GM18907 (cell line): ENCODE measurements at regions not wholly inside any gene's neighbourhood (a gene's known extent, or its start where the extent isn't known, plus 50 kb on each side); places are given as distances from the start of the nearest gene placed in this dataset.
"Not testable (repeated sequence)": the region's sequence is repeated elsewhere in the genome, so short reads cannot be mapped to it uniquely, and the experiment has no call there.

Experiments
- ATAC-seq: cut with Tn5 transposase; IDR thresholded peaks from one replicate; pipeline ENCODE4 v1.9.1; 2021; ENCODE audit warnings: mild to moderate bottlenecking, moderate library complexity; ENCODE audit not compliant: unreplicated experiment

DNA sequence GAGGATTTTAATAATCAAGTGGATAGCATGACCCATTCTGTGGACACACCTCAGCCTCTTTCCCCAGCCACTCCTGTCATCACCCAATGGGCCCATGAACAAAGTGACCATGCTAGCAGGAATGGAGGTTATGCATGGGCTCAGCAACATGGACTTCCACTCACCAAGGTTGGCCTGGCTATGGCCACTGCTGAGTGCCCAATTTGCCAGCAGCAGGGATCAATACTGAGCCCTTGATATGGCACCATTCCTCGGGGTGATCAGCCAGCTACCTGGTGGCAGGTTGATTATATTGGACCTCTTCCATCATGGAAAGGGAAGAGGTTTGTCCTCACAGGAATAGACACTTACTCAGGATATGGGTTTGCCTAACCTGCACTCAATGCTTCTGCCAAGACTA, 173.9 kb upstream of the C1orf87 start:
- not testable (repeated sequence) for ATAC-seq

DNA sequence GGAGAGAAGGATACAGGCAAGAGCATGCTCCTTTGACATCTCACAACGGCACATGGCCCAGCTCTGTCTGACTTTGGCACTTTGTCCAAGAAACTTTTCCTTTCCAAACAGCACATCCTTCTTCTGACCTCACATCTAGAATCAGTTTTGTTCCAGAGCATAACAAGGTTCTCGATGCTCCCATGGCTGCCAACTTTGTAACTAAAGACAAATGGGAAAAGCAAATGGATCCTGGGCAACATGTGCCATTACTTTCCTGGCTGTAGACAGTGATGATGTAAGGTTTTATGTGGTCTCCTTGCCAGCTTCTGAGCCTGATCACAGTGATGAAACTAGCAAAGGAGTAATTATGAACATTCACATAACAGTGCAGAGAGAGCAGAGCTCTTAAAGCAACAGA, 171.8 kb upstream of the C1orf87 start:
- ATAC-seq = no peak

DNA sequence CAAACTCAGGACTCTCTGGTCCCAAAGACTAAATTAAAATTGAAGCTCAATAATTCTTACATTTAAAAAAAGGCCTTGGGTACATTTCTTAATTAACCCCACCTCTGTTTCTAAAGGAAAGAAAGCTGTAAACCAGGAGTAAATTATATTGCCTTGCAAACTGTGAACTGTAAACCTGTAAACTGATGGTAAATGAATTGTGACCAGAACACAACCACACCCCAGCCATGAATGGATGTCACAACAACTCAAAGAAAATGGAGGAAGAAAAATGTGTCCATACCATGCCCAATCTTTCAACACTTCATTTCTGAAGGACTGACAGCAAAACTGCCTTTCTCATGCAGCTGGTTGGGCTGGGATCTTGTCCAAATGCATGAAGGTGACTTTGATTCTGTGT, 171.3 kb upstream of the C1orf87 start:
- no peak for ATAC-seq

DNA sequence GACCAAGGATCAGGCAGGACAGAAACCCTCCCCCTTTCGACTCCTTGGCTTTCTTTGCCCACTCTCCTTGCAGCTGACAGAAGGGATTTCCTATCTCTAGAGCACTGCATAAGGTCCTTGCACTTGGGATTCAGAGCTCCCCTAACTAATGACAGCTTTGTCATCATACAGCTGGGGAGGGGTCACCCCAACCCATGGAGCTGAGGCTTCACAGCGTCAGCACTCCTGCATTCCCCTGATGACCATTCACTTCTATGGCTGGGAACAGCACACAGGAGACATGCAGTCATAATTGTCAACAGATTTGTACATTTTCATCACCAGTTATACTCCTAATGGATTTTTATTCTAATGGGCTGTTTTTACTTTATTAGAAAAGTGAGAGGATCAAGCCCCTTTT, 161.7 kb upstream of the C1orf87 start:
- no peak for ATAC-seq

DNA sequence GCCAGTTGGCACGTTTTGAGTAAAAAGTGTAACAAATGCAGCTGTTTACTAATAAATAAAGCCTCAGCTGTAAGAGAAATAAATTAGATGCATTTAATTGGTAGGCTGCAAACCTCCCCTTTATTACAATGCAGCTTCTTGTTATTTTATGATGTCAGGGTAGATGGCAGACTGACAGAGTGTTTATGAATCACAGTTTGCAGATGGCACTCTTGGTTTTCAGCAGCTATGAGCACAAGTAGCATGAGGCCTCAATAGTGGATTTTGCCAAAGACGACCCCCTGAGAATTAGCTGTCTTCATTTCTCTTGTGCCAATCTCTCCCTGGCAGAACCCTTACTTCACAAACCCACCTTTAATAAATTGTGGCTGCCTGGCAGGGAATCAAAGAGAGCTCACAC, 161.2 kb upstream of the C1orf87 start:
- ATAC-seq = no peak

DNA sequence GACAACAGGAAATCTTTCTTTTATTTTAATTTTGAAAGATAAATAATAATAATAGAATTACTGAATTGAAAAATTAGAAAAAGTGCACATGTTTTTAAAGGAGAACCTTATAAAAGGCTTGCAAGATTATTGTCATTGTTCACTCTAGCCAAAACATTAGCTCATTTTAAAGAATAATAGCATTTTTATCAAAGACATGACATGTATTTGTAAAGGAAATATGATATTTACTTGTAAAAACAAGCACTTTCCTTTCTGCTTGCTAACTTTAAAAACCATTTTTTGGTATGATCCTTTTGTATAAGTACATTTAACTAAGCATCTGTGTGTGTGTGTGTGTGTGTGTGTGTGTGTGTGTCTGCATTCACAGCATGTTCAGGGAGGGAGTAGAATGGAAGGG, 156.3 kb upstream of the C1orf87 start:
- no peak for ATAC-seq

DNA sequence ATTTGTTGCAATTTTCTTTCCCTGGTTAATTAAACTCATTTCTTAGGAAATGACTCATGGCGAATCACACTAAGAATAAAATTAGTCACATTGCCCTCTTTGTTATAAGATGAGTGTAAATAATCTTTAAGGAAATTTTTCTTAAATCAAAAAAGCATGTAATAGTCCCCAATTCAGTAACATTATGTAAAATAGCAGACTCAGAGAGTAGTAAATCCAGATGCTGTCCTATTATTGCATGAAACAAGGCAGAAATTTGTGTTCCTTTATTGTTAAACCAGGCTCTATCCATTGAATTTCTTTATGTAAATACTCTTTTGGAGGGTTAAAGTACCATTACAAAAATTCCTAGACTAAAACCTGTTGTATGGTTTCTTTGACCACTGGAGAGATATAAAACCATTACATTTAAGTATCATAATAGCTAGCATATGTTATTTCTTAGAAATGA, 154.5 kb upstream of the C1orf87 start:
- no peak for ATAC-seq

DNA sequence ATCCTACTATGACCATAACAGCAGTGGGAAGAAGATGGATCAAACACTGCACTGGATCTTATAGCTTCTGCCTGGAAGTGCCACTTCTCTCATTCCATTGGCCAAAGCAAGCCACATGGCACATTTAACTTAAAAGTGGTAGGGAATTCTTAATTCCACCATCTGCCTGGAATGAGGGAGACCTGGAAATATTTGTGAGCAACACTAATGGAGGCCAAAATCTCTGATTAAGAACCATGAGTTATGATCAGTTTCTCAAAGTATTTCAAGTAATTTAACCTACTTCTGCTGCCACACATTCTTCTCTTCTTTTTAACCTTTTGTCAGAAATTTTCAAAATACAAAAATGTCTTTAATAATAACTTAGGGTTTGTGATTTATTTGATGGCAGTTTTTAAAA, 154.0 kb upstream of the C1orf87 start:
- no peak for ATAC-seq

DNA sequence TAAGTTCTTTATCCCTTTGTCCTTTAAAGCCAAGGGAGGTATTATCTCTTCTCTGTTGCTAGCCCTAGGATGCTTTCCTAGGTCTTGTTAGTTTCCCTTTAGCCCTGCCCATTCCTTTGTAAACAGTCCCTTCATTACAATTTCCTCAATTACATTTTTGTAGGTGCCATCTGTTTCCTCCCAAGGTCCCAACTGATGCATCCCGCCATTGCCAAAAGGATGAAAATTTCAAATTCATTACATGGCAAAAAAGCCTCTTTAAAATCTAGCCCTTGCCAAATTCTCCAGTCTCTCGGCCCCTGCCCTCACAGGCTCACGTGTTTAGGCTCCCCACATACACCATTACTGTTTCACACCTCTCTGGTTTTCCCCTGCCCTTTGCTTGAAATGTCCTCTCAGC, 151.9 kb upstream of the C1orf87 start:
- ATAC-seq = no peak

DNA sequence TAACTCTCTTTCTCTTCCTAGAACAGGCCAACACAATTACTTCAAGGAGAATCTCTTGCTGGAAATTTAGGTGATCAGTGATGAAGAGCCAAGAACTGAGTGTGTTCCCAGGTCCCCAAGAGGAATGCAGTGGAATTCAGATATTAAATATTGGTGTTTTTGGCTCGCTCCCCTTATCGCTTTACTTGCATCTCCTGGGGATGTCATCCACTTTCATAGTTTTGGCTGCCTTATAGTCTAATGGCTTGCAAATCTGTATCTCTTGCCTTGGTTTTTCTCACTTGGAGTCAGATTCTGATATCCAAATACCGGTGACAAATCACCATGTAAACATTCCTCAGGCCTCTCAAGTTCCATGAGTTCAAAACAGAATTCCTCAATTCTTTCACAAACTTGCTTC, 151.0 kb upstream of the C1orf87 start:
- no peak for ATAC-seq

DNA sequence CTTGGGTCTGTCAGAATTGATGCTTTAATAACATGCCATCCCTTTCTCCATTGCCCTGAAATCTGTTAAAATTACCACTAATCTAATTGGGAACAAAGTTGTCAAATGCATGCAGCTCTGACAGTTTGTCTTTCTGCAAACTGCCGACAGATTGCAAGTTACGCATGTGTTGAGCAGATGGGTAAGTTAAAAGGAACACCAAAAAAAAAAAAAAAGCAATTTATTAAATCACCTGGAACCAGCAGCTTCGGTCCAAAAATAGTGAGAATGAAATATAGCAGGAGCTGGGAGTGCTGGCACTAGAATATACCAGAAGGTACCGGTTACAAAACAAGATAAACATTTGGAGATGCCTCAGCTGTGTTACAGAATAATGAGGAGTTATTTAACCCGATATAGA, 149.6 kb upstream of the C1orf87 start:
- no peak for ATAC-seq

DNA sequence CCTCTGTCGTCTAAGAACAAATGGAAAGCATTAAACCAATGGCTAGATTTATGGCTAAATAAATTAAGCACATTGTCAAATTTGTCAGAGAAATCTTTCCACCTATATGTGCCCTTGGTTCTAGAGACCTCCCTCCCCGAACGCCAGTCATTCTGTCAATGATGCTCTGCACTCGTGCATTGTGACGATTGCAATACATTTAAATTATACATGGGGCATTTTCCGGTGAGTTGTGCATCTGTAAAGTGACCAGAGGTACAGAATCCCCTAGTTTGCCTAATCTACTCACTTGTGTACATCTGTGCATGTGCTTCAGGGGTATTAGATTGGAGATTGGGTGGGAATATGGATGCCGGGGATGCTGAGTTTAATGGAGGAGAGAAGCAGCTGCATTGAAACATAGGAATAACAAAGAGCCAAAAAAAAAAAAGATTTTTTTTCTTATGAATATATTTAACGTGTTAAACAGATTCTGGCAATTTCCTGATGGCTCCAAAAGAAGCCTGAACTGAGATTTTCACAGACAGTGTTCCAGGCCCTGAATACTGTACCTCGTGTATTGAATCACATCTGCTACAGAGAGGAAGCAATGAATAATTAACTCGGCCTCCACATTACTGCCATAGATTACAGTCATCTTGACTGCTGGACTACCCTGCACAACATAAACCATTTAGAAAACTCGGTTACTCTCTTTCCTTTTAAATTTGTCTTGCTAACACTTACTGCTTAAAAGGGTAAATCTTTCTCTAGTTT, 149.0 kb upstream of the C1orf87 start:
- no peak for ATAC-seq

DNA sequence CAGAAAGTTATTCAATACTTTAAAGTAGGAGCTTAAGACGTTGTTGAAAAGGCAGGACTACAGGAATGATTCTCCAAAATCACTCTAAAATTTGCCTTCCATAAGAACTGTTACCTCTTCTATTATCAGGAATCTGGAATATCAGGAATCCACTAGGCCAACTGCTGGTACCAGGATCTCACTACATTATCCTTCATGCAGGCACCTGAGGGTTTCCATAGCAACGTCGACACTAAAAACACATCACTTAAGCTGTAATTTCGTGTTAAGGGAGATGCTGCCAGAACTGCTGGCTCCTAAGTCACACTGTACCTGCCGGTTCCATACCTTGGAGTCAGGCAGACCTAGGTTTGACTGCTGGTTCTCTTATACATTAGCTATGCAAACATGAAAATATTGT, 139.7 kb upstream of the C1orf87 start:
- ATAC-seq = no peak

DNA sequence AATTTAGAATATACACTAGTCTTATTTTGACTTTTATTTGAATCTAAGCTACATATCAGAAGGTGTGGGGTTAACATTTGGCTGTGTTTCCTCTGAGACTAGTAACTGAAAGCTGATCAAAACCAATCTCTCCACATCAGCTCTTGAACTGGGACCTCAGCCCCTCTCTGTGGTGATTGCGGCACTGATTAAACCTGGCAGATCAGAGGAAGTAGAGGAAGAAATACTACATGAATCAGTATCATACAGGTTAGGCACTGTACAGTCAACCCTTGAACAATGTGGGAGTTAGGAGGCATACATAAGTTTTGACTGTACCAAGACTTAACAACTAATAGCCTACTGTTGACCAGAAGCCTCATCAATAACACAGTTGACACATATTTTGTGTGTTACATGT, 122.5 kb upstream of the C1orf87 start:
- no peak for ATAC-seq

DNA sequence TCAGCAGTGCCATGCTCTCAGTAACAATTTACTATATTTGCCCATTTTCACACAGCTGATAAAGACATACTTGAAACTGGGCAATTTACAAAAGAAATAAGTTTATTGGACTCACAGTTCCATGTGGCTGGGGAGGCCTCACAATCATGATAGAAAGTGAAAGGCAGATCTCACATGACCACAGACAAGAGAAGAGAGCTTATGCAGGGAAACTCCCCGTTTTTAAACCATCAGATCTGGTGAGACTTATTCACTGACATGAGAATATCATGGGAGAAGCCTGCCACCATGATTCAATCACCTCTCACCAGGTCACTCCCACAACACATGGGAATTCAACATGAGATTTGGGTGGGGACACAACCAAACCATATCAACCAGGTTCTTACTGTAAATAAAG, 112.1 kb upstream of the C1orf87 start:
- ATAC-seq = no peak

DNA sequence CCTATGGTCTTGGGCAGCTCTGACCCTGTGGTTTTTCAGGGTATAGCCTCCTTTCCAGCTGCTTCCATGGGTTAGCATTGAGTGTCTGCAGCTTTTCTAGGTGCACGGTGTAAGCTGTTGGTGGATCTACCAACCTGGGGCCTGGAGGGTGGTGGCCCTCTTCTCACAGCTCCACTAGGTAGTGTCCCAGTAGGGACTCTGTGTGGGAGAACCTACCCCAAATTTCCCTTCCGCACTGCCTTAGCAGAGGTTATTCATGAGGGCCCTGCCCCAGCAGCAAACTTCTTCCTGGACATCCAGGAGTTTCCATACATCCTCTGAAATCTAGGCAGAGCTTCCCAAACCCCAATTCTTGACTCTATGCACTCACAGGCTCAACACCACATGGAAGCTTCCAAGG, 111.0 kb upstream of the C1orf87 start:
- ATAC-seq = no peak

DNA sequence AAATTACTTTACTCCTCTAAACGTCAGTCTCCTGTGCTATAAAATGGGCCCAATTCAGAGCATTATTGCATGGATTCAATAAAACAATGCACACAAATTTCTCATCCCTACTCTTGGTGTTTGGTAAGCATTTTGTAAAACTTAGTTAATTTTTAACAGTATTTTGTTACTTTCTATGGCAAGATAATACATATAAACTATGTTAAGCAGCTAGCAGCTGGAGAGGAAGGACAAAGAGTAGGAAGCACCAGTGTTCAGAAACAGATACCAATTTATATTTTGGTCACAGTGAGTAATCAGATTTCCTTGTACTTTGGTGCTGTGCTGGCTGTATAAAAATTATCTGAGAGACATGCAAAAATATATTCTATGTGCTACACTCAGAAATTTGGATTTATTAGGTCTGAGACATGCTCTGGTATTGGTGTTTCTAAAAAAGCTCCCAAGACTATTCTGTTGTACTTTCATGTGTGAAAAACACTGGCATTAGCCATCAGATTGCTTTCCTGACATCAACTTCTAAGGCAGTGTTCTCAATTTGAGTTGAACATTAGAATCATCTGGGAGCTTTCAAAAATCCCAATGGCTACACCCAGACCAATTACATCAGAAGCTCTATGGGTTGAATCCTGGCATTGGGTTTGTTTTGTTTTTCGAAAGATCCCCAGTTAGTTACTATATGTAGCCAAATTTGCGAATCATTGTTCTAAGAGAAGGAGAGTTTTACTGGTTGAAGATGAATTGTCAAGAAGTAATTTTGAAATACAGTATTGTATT, 100.3 kb upstream of the C1orf87 start:
- ATAC-seq = no peak

DNA sequence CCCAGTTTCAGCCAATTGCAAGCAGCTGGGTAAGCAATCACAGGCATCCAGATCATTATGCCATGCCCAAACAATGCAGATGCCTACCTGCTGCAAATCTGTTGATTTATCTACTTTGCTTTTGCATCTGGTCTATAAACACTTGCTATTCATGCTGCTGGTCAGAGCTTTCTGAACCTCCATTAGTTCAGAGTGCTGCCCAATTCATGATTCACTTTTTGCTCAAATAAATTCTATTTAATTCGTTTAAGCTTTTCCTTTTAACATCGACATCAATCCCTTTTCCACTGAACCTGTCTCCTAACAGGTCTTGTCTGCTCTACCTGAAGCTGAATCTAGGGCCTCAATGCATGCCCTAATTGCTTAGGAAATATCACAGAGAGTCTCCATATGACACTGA, 99.4 kb upstream of the C1orf87 start:
- no peak for ATAC-seq

DNA sequence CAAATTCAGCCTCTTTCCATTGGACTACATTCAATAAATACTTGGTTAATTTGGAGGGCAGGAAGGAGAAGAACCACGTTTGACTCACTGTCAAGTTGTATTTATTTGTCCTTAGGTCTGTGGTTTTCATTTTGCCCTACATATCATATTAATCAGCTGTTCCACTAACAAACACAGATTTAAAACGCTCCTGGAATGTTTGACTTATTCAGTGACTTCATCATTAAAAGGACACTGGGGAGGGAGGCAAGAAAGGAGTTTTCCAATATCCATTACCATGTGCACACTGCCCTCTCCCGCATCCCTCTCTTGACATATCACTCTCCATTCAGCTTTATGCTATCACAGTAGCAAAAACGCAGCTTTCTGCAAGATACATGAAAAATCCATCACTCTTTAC, 98.2 kb upstream of the C1orf87 start:
- no peak for ATAC-seq

DNA sequence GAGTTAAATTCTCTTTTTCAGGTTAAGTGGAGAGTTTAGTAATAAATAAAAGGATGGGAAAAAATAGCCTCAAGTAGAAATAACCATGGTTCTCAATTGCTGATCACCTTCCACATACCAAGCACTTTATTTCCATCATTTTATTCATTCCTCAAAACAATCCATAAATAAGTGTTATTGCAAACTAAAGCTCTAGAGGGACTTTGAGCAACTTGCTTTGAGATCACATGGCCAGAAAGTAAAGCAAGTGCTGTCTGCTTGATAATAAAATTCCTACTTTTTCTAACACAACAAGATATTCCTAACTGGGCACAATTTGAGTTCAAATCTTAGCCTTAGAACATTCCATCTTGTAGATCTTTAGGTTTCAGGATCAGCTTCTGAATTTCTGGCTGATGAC, 97.1 kb upstream of the C1orf87 start:
- no peak for ATAC-seq

DNA sequence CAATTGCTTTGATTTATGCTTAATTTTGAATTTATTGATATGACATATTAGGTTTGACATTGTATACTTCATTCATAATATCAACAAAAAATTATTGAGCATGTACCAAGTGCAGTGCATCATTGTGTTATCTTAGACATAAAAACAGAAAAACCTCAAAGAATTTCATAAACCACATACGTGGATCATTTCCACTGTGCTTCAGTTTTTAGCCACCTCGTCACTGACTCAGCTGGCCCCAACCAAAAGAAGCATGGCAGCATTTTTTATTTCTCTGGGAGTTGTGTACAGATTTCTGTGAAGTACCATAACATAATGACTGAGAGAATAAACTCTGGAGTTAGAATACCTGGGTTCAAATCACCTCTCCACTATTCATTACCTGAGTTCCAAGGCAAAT, 95.6 kb upstream of the C1orf87 start:
- no peak for ATAC-seq

DNA sequence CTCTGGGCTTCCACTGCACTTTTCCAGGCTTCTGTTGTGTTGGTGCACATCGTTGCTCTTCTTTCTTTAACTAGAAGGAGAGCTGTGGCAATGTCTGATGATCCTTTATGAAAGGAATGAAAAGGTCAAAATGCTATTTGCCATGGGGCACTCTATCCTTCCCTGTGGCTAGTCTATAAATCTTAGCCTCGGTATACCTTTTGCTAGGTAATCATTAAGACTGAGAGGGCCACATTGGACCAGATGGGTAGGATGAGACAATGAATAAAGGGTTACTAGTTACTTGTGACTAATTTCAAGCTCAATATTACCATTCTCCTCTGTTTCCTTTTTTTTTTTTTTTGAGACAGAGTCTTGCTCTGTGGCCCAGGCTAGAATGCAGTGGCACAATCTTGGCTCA, 89.4 kb upstream of the C1orf87 start:
- ATAC-seq = no peak

DNA sequence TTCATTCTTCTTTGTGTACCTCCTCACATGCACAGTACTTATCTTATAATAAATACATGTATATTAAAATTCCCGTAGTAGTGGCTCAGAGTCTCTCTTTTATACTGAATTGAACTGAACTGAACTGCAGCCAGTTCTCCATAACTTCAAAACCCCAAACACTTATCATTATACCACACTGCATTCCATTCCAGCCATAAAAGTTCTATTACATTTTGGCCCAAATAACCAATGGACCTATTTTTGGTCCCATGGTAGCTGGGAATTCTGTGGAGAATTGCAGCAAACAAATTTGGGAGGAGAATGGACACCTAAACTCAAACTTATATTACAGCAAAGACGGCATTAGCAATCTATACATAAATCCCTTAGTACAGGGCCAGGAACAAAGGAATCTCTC, 86.6 kb upstream of the C1orf87 start:
- no peak for ATAC-seq
